ENCODE measurements at regions not wholly inside any gene's neighbourhood (a gene's known extent, or its start where the extent isn't known, plus 50 kb on each side); places are given as distances from the start of the nearest gene placed in this dataset.

DNA sequence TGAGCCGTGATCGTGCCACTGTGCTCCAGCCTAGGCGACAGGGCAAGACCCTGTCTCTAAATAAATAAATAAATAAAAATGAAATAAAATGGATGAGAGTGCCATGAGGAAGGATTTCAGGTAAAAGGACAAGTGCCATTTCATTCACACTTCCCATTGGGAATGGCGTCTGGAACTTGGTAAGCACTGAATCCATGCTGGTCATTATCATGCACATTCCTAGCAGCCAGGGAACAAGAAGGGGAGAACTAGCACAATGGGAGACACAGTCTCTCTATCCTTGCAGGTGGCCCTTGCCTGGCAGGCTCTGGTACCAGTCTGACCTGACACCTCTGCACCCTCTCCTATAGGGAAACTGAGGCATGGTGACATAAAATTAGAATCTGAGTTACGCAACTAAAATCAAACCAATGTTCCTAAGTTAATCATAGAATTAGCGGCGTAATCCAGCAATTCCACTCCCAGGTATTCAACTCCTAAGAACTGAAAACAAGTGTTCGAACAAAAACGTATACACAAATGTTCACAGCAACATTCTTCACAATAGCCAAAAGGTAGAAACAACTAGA, 70.8 kb upstream of the MFGE8 start:
- no peak overlapping the region for H3K27ac ChIP-seq
- TF ChIP-seq POLR2A (IDR thresholded peaks at IDR 0.05) = no peak
- no peak for TF ChIP-seq CTCF (IDR thresholded peaks at IDR 0.05)
- H3K4me3 ChIP-seq = no peak overlapping the region
- intact Hi-C loops (cut with DNase I) = no loop called here
- WGBS (ENCODE audit: insufficient coverage, low coverage, low lambda C conversion rate, missing lambda C conversion rate) = 88% methylated on average over 9 of the region's 9 CpGs
- H3K36me3 ChIP-seq = no peaks in the 10 kb centered on the region
- DNase-seq (no peak), ATAC-seq (no peak)
- no peaks in the 10 kb centered on the region for H3K27me3 ChIP-seq
- no peaks in the 10 kb centered on the region for H3K9me3 ChIP-seq
- no peaks in the 10 kb centered on the region for H3K4me1 ChIP-seq

DNA sequence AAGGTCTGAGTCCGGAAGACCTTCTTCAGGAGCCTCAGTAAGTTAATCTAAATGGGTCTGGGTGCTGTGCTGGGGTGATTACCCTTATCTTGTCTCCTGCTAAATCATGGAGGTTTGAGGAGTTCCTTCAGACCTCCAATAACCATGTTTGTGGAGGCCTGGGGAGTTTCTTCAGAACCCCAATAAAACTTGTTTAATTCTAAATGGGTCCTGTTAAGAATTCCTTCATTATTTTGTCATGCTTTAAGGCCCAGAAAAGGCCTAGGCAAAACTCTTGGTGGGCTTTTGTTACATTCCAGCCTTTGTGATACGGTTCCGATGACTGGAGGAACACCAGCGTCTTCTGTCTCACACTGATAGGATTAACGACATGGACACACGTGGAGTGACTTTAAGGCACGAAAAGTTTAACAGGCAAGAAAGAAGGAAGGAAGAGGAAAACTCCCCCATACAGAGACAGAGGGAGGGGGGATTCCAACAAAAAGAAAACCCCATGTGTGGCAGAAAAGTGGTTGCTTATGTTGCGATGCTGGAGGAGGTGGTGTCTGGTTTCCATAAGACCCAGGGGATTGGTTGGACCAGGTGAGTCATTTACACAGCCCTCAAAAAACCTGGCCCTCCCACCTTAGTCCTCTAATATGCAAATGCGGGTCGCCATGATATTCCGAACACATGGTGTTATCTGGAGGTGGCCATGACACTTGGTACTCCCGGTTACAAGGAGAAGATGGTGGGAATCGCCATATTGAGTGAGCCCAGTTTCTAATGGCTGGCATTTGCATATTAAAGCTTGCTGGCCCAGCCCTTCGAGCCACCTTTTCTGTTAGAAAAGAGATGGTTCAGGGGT, 72.6 kb upstream of the MFGE8 start:
- DNase-seq (no peak), ATAC-seq (no peak)
- intact Hi-C loops (cut with DNase I) = no loop called here
- Histone ChIP-seq H3K4me3 (no peak overlapping the region), H3K27ac (no peak overlapping the region), H3K4me1 (no peaks in the 10 kb centered on the region), H3K36me3 (no peaks in the 10 kb centered on the region), H3K27me3 (no peaks in the 10 kb centered on the region), H3K9me3 (no peaks in the 10 kb centered on the region)
- 69% methylated on average over 8 of the region's 14 CpGs for whole genome bisulfite sequencing (ENCODE audit: insufficient coverage, low coverage, low lambda C conversion rate, missing lambda C conversion rate)
- TF ChIP-seq CTCF (IDR thresholded peaks at IDR 0.05) (no peak), POLR2A (IDR thresholded peaks at IDR 0.05) (no peak)

- TF ChIP-seq POLR2A (IDR thresholded peaks at IDR 0.05) = no peak
- TF ChIP-seq CTCF (IDR thresholded peaks at IDR 0.05) = no peak
- WGBS (ENCODE audit: insufficient coverage, low coverage, low lambda C conversion rate, missing lambda C conversion rate) = 42% methylated on average over 5 of the region's 11 CpGs
- H3K9me3 ChIP-seq = no peaks in the 10 kb centered on the region
- H3K4me1 ChIP-seq = no peaks in the 10 kb centered on the region
- H3K36me3 ChIP-seq = no peaks in the 10 kb centered on the region
- intact Hi-C loops (cut with DNase I) = no loop called here
- no peak overlapping the region for H3K4me3 ChIP-seq
- H3K27ac ChIP-seq = no peak overlapping the region
- ATAC-seq = no peak
- H3K27me3 ChIP-seq = no peaks in the 10 kb centered on the region
- DNase-seq = no peak
These were observed 73.9 kb upstream of the MFGE8 start for GRCh38 chr15:88986949-88987590.

DNA sequence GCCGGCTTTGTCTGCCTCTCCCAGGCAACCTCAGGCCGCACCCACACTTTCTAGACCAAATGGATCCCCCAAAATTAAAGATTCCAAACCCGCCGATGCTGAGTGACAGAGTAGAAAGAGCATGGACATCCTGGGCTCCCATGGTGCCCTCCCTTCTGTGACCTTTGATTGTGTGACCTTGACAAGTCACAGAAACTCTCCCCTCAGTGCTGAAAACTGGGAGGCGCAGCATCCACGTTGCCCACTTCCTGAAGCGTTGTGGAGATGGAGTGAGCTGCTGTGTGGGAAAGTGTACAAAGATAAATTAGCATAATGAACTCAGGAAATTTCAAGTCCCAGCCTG, 74.4 kb upstream of the MFGE8 start:
- H3K27me3 ChIP-seq = no peaks in the 10 kb centered on the region
- 37% methylated on average over 4 of the region's 7 CpGs for WGBS (ENCODE audit: insufficient coverage, low coverage, low lambda C conversion rate, missing lambda C conversion rate)
- TF ChIP-seq CTCF (IDR thresholded peaks at IDR 0.05) (no peak), POLR2A (IDR thresholded peaks at IDR 0.05) (no peak)

More for the DNA sequence above, 74.4 kb upstream of the MFGE8 start:
- no peak overlapping the region for H3K4me3 ChIP-seq
- DNase-seq (no peak), ATAC-seq (no peak)
- H3K4me1 ChIP-seq = no peaks in the 10 kb centered on the region
- no peaks in the 10 kb centered on the region for H3K9me3 ChIP-seq
- intact Hi-C loops (cut with DNase I) = no loop called here
- H3K36me3 ChIP-seq = no peaks in the 10 kb centered on the region
- H3K27ac ChIP-seq = no peak overlapping the region

Data from right lobe of liver (tissue), 6 donors.